ENCODE measurements at regions not wholly inside any gene's neighbourhood (a gene's known extent, or its start where the extent isn't known, plus 50 kb on each side); places are given as distances from the start of the nearest gene placed in this dataset.
A peak's percentile ranks its signal among the peaks of the same experiment; 100 is the strongest.

- no peak for DNase-seq
Measured at GRCh38 chr2:120667981-120668380, 67.7 kb upstream of the GLI2 start.

DNA sequence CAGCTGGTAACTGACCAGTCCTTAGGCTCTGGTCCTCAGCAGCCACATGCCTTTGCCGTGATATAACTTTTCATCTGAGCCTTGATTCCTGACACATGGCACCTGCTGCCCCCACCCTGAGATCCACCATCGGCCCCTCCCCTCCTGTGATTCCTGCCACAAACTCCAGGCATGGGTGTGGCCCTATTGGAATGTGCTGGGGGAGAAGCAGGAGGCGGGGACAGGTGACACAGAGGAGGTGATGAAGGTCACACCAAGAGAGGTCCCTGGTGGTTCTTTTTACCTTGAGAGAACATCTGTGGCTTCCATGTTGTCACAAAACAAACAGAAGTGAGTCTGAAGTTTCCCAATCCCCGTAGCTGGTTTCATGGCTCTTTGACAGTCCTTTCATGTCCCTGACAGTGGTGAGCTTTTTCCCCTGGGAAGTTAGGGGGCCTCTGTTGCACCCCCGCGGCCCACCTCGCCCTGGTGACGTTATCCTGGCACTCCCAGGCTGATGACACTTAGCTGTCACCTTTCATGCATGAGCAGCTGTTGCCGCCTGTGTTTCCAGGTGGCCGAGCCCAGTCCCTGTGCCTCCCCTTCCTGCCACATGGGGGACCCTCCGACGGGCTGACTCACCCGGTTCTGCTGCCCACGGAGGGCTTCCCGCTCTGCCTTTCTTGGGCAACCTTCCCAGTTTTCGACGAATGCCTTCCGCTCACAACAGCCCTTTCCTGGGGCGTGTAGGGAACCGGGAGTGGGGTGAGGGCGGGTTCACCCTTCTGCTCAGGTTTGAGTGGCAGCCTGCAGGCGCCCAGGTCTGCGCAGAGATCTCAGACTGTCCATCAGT, 66.3 kb upstream of the GLI2 start:
- DNase-seq: peak; percentile 9

GRCh38 chr2:120669971-120670370, 65.7 kb upstream of the GLI2 start:
- no peak for DNase-seq

- no peak for DNase-seq
Measured at GRCh38 chr2:120670371-120670770, 65.3 kb upstream of the GLI2 start.

- no peak for DNase-seq
Measured at GRCh38 chr2:120670771-120671480, 64.7 kb upstream of the GLI2 start.

- no peak for DNase-seq
Measured at GRCh38 chr2:120672526-120673204, 63.0 kb upstream of the GLI2 start.

DNA sequence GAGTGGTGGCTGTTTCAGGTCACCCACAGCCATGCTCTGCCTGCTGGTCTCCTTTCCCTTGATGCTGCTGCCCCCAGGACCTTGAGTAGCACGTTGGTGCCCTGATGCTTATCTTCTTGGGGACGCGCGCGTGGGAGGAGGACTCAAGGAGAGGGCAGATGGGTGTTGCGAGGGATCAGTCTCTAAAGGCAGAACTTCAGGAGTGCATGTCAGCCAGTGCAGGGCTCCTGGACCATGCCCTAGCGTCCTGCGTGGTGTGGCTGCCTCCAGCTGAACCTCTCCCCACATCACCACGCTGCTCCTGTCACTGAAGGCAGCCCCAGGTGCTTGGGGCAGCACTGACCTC, 62.5 kb upstream of the GLI2 start:
- DNase-seq: no peak

GRCh38 chr2:120673571-120674061, 62.1 kb upstream of the GLI2 start:
- no peak for DNase-seq

GRCh38 chr2:120674246-120675170, 61.2 kb upstream of the GLI2 start:
- no peak for DNase-seq

DNA sequence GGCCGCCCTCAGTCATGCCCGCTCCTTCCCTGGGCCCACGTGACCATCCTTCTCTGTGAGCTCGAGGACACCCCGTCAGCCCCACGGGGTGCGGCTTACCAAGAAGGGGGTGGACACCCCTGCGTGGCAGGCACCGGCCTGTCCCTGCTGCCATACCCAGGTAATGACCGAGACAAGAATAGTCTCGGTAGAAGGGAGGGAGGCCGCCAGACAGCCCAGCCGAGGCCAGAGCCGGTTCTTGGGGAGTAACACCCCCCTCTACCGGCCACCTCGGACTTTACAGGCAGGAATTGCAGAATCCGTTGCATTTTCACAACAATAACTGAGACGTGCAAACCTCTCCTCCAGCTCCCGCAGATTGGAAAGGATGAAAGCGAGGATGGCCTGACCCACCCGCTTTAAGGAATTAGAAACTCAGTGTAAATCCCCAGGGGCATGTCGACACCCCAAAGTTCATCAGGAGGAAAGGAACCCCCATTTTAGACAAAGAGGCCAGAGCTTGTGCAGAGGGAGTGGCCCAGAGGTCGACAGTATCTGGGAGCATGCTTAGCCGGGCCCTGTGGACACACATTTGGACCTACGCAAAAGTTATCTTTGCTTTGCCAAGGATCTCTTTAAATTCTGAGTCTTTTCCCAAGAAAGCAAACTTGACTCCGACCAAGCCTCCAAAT, 60.1 kb upstream of the GLI2 start:
- peak; percentile 34 for DNase-seq

DNA sequence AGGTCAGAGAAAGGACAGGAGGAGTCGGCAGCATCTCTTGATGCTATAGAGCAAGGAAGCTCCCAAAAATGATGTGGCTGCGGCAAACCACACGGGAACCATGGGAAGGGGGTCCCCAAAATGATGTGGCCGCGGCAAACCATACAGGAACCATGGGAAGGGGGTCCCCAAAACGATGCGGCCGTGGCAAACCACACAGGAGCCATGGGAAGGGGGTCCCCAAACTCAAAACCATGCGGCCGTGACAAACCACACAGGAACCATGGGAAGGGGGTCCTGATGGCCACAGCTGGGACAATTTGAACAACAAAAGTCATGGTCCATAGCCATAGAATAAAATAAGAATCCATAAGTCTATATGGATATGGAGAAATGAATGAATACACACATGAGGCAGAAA, 58.4 kb upstream of the GLI2 start:
- no peak for DNase-seq

- DNase-seq: no peak
Measured at GRCh38 chr2:120677696-120678247, 57.9 kb upstream of the GLI2 start.

DNA sequence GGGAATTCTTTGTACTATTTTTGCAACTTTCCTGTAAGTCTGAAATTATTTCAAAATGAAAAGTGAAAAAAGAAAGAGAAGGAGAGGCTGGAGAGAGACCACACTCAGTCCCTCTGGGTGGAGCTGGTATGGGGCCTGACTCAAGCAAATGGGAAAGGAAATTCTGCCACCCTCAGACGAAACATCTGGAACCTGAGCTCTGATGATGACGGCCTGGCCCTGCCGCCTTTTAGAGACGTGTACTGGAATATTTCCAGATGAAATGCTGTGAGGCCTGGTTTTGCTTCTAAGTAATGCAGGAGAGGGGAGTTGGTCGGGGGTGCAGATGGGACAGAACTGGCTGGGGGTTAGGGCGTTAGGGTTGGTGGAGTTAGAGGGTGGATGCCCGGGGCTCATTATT, 57.4 kb upstream of the GLI2 start:
- DNase-seq: no peak

- no peak for DNase-seq
Measured at GRCh38 chr2:120678926-120679325, 56.7 kb upstream of the GLI2 start.

GRCh38 chr2:120679526-120679925, 56.1 kb upstream of the GLI2 start:
- no peak for DNase-seq

GRCh38 chr2:120680136-120680761, 55.4 kb upstream of the GLI2 start:
- DNase-seq: peak; percentile 77

DNA sequence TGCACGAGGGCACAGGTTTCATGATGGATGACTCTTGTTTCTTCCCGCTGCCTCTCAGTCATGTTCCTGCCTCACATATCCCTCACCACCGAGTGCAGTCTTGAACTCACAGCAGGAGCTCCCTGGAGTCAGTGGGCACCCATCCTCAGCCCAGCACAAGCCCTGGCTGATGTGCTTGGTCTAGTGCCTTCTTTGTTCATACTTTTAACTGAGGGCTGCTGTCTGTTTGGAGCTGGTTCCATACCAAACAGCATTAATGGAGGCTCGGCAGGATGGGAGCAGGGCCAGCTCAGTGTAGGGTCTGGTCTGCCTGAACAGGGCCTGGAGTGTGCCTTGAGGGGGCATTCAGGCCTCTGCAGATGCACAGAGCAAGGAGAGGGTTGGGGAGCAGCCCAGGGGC, 54.5 kb upstream of the GLI2 start:
- DNase-seq: no peak

GRCh38 chr2:120681696-120682288, 53.9 kb upstream of the GLI2 start:
- no peak for DNase-seq

DNA sequence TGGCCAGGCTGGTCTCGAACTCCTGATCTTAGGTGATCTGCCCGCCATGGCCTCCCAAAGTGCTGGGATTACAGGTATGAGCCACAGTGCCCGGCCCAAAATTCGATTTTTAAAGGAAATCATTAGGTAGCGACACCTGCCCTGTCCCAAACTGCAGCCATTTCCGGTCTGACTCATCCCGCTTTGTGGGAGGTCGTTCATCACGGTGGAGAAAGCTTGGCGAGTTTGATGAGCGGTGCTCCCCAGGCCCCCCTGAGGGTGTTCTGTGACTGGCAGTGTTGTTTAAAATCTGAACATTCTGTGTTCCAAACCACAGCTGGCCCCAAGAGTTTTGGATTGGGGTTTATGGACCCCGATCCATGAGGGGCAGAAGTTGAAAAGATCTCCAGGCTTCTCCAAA, 53.0 kb upstream of the GLI2 start:
- DNase-seq: no peak

- no peak for DNase-seq
Measured at GRCh38 chr2:120683081-120683480, 52.6 kb upstream of the GLI2 start.

GRCh38 chr2:120683701-120684100, 52.0 kb upstream of the GLI2 start:
- no peak for DNase-seq
